NCI-H146 treated with DMSO at 0.1 percent for 48 hours (cell line): ENCODE measurements at regions not wholly inside any gene's neighbourhood (a gene's known extent, or its start where the extent isn't known, plus 50 kb on each side); places are given as distances from the start of the nearest gene placed in this dataset.
"Not testable (repeated sequence)": the region's sequence is repeated elsewhere in the genome, so short reads cannot be mapped to it uniquely, and the experiment has no call there.

ENCODE experiments used
- DNase-seq: peaks from one replicate; lab custom pipeline; 2025; ENCODE audit not compliant: unreplicated experiment; lab: John Stamatoyannopoulos, UW

GRCh38 chr5:144048259-144048856 is 122.1 kb downstream of the YIPF5 start:
- DNase-seq: no peak

GRCh38 chr5:144055391-144055790 is 115.1 kb downstream of the YIPF5 start:
- DNase-seq: not testable (repeated sequence)

- not testable (repeated sequence) for DNase-seq
Measured at GRCh38 chr5:144060091-144060490, 110.4 kb downstream of the YIPF5 start.

- DNase-seq: no peak
Measured at GRCh38 chr5:144060598-144060997, 109.9 kb downstream of the YIPF5 start.

- no peak for DNase-seq
Measured at GRCh38 chr5:144065786-144066185, 104.7 kb downstream of the YIPF5 start.

GRCh38 chr5:144072518-144072927 is 97.9 kb downstream of the YIPF5 start:
- no peak for DNase-seq

- no peak for DNase-seq
Measured at GRCh38 chr5:144076521-144077083, 93.9 kb downstream of the YIPF5 start.

- no peak for DNase-seq
Measured at GRCh38 chr5:144083185-144083584, 87.3 kb downstream of the YIPF5 start.

- no peak for DNase-seq
Measured at GRCh38 chr5:144084971-144085370, 85.5 kb downstream of the YIPF5 start.

- no peak for DNase-seq
Measured at GRCh38 chr5:144085381-144085780, 85.1 kb downstream of the YIPF5 start.

GRCh38 chr5:144086295-144086694 is 84.2 kb downstream of the YIPF5 start:
- no peak for DNase-seq

GRCh38 chr5:144087576-144087975 is 82.9 kb downstream of the YIPF5 start:
- no peak for DNase-seq

GRCh38 chr5:144088206-144089064 is 82.0 kb downstream of the YIPF5 start:
- no peak for DNase-seq

GRCh38 chr5:144089401-144090021 is 80.9 kb downstream of the YIPF5 start:
- no peak for DNase-seq

GRCh38 chr5:144092508-144092907 is 78.0 kb downstream of the YIPF5 start:
- DNase-seq: no peak

GRCh38 chr5:144093400-144093799 is 77.1 kb downstream of the YIPF5 start:
- DNase-seq: no peak

GRCh38 chr5:144093868-144094267 is 76.6 kb downstream of the YIPF5 start:
- no peak for DNase-seq

- DNase-seq: no peak
Measured at GRCh38 chr5:144100702-144101101, 69.8 kb downstream of the YIPF5 start.

- no peak for DNase-seq
Measured at GRCh38 chr5:144101616-144102015, 68.8 kb downstream of the YIPF5 start.

- no peak for DNase-seq
Measured at GRCh38 chr5:144102361-144102760, 68.1 kb downstream of the YIPF5 start.

GRCh38 chr5:144102979-144103378 is 67.5 kb downstream of the YIPF5 start:
- no peak for DNase-seq
